Chondrocyte (in vitro differentiated cells): ENCODE measurements at regions not wholly inside any gene's neighbourhood (a gene's known extent, or its start where the extent isn't known, plus 50 kb on each side); places are given as distances from the start of the nearest gene placed in this dataset.

ENCODE experiments used
- DNase-seq: peaks from one replicate; pipeline ENCODE4 v3.0.0; 2021; ENCODE audit warnings: mixed read lengths, low spot score
- H3K27ac Mint-ChIP-seq: one replicate; pipeline ENCODE4 v1.8.0; 2021; ENCODE audit warnings: mild to moderate bottlenecking, moderate library complexity, mixed read lengths; ENCODE audit not compliant: unreplicated experiment
- H3K27me3 Mint-ChIP-seq: 2 replicates; pipeline ENCODE4 v1.8.0; 2021; ENCODE audit warnings: low read depth, mixed read lengths
- H3K36me3 Mint-ChIP-seq: 2 replicates; pipeline ENCODE4 v1.8.0; 2021; ENCODE audit warnings: low read depth, mixed read lengths
- H3K4me1 Mint-ChIP-seq: 2 replicates; pipeline ENCODE4 v1.8.0; 2021; ENCODE audit warnings: low read depth, mild to moderate bottlenecking, mixed read lengths
- H3K4me3 Mint-ChIP-seq: one replicate; pipeline ENCODE4 v1.8.0; 2021; ENCODE audit warnings: mild to moderate bottlenecking, moderate library complexity, mixed read lengths; ENCODE audit not compliant: unreplicated experiment
- H3K9me3 Mint-ChIP-seq: 2 replicates; pipeline ENCODE4 v1.8.0; 2021; ENCODE audit warnings: low read depth, mixed read lengths
- TF ChIP-seq, protein P1 (sequence below): fragments of 200-600 bp; sonication (generic); IDR thresholded peaks from 2 replicates; pipeline ENCODE4 v1.5.0; 2021; ENCODE audit warnings: antibody characterized with exemption, mild to moderate bottlenecking, moderate library complexity

DNA sequence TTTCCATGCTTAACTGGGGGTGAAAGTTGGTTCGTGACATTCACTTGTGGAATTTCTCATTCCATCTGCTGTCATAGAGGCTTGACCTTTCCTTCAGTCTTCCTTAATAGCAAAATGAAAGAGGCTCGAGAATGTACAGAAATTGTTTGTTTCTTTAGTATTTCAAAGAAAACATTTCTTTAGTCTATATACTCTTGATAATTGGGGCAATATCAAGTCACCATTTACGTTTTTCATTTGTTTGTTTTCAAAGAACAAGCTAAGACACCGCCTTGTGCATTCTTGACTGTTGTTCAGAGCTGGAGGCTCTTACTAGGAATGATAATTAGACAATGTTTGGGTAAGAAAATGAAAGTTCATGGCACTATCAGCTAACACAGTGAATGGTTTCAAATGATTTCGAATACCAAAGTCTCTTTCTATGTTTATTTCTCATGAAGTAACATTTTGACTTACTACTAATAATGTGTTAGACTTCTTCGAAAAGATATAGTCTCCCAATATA, 835.4 kb downstream of the SEMA5A start:
- H3K4me3 Mint-ChIP-seq = no peak overlapping the region
- no peak for DNase-seq
- no peaks in the 10 kb centered on the region for H3K36me3 Mint-ChIP-seq
- H3K4me1 Mint-ChIP-seq = no peaks in the 10 kb centered on the region
- H3K27me3 Mint-ChIP-seq = no peaks in the 10 kb centered on the region
- TF ChIP-seq, protein P1, sequence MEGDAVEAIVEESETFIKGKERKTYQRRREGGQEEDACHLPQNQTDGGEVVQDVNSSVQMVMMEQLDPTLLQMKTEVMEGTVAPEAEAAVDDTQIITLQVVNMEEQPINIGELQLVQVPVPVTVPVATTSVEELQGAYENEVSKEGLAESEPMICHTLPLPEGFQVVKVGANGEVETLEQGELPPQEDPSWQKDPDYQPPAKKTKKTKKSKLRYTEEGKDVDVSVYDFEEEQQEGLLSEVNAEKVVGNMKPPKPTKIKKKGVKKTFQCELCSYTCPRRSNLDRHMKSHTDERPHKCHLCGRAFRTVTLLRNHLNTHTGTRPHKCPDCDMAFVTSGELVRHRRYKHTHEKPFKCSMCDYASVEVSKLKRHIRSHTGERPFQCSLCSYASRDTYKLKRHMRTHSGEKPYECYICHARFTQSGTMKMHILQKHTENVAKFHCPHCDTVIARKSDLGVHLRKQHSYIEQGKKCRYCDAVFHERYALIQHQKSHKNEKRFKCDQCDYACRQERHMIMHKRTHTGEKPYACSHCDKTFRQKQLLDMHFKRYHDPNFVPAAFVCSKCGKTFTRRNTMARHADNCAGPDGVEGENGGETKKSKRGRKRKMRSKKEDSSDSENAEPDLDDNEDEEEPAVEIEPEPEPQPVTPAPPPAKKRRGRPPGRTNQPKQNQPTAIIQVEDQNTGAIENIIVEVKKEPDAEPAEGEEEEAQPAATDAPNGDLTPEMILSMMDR = no peak
- no peak overlapping the region for H3K27ac Mint-ChIP-seq
- H3K9me3 Mint-ChIP-seq = peaks cover 13% of the 10 kb centered on the region

DNA sequence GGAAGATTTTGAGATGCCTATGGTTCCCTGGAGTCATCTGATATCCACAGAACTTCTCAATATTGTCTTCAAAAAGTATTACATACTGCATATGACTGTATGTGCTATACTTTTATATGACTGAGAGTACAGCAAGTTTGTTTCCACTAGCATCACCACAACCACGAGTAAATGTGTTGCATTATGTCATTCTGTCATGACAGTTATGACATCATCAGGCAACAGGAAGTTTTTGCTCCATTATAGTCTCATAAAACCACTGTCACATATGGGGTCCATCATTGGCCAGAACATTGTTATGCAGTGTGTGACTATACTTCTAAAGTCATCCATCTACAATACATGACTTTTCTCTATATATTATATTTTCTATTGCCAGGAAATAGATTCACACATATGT, 831.7 kb downstream of the SEMA5A start:
- Mint-ChIP-seq H3K36me3 (no peaks in the 10 kb centered on the region), H3K9me3 (peaks cover 2% of the 10 kb centered on the region), H3K27ac (no peak overlapping the region), H3K4me1 (no peaks in the 10 kb centered on the region), H3K27me3 (no peaks in the 10 kb centered on the region), H3K4me3 (no peak overlapping the region)
- TF ChIP-seq, protein P1 = no peak
- DNase-seq = no peak

DNA sequence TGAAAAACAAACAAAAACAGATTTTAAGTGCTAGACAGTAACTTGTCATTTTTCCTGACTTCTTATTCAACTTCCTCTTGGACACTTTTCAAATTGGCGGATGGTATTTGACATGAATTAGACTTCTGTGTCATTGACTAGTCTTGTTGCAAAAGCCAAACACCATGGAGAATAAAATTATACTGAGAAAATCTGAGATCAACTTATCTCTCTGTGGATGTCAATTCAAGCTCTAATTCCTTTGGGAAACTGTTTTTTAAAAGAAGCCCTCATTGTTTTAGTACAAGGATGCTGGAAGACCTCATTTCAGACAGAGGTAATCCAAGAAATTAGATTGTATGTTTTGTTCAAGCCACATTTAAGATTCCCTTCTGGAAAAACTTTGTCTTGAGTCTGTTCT, 831.0 kb downstream of the SEMA5A start:
- Mint-ChIP-seq H3K36me3 (no peaks in the 10 kb centered on the region), H3K27me3 (no peaks in the 10 kb centered on the region), H3K4me3 (no peak overlapping the region), H3K4me1 (no peaks in the 10 kb centered on the region), H3K9me3 (no peaks in the 10 kb centered on the region), H3K27ac (no peak overlapping the region)
- TF ChIP-seq, protein P1 = no peak
- DNase-seq = no peak

DNA sequence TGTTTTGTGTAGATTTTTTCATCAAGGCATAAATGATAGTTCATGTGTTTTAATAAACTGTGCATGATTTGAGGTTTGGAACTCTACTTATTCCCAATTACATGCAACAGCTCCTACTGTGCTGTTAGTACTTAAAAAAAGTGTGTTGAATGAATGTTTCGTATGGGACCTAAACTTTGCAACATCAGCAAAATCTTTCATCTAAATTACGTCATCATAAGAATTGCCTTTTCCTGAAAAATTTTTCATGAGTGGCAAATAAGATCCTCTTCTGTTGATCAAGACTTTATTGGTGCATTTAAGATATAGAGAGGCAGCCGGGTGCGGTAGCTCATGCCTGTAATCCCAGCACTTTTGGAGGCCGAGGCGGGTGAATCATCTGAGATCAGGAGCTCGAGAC, 826.1 kb downstream of the SEMA5A start:
- H3K4me1 Mint-ChIP-seq = no peaks in the 10 kb centered on the region
- no peaks in the 10 kb centered on the region for H3K36me3 Mint-ChIP-seq
- no peaks in the 10 kb centered on the region for H3K27me3 Mint-ChIP-seq
- no peak overlapping the region for H3K27ac Mint-ChIP-seq
- DNase-seq = no peak
- TF ChIP-seq, protein P1 = no peak
- H3K4me3 Mint-ChIP-seq = no peak overlapping the region
- H3K9me3 Mint-ChIP-seq = no peaks in the 10 kb centered on the region

DNA sequence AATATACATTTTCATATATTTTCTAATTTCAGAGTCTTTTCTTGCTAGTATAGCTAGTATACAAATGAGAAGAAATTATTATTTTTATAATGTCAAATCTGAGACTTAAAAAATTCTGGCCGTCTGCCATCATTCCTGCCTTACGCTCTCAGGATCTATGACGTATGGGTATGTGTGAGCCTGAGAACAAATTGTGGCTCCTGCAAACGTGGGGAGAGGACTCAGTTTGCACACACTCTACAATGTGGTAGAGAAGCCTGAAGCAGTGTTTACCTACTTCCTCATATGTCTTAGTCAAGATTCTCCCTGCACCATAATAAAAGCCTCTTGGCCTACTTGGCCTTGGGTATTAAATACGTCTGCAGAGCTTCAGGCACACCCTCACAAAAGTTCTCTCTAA, 825.4 kb downstream of the SEMA5A start:
- no peak for DNase-seq
- no peaks in the 10 kb centered on the region for H3K9me3 Mint-ChIP-seq
- H3K27ac Mint-ChIP-seq = no peak overlapping the region
- H3K4me3 Mint-ChIP-seq = no peak overlapping the region
- H3K4me1 Mint-ChIP-seq = no peaks in the 10 kb centered on the region
- H3K36me3 Mint-ChIP-seq = no peaks in the 10 kb centered on the region
- TF ChIP-seq, protein P1 = no peak
- no peaks in the 10 kb centered on the region for H3K27me3 Mint-ChIP-seq
